Heart right ventricle (tissue), 16 donors: ENCODE measurements at regions not wholly inside any gene's neighbourhood (a gene's known extent, or its start where the extent isn't known, plus 50 kb on each side); places are given as distances from the start of the nearest gene placed in this dataset.

Source experiments
- ATAC-seq, 8 donors: fragments of 200-7000 bp; cut with Tn5 transposase; one replicate each; pipeline ENCODE4 v1.9.1; 2020; ENCODE audit warnings: mild to moderate bottlenecking in 8 of 8, moderate library complexity in 8 of 8, moderate number of reproducible peaks in 1 of 8
- DNase-seq, 2 donors: peaks; one replicate each; pipeline ENCODE4 v3.0.0-alpha.2; 2020
- H3K27ac ChIP-seq, 10 donors: fragments of 200-600 bp; sonication (generic) in 2 of 10; one replicate each; pipeline versions ENCODE4 v1.5.0 to v1.8.0; 2020 to 2022; ENCODE audit warnings: mild to moderate bottlenecking in 3 of 10
- H3K27me3 ChIP-seq, 7 donors: fragments of 200-600 bp; one replicate each; pipeline ENCODE4 v1.8.0; 2021 to 2022; ENCODE audit warnings: mild to moderate bottlenecking in 2 of 7
- H3K36me3 ChIP-seq, 9 donors: fragments of 200-600 bp; sonication (generic) in 1 of 9; one replicate each; pipeline versions ENCODE4 v1.5.0 to v1.8.0; 2020 to 2022; ENCODE audit warnings: mild to moderate bottlenecking in 2 of 9
- H3K4me1 ChIP-seq, 9 donors: fragments of 200-600 bp; sonication (generic) in 1 of 9; one replicate each; pipeline versions ENCODE4 v1.5.0 to v1.8.0; 2020 to 2022; ENCODE audit warnings: mild to moderate bottlenecking in 4 of 9
- H3K4me3 ChIP-seq, 10 donors: fragments of 200-600 bp; sonication (generic) in 2 of 10; one replicate each; pipeline versions ENCODE4 v1.5.0 to v1.8.0; 2020 to 2022; ENCODE audit warnings: mild to moderate bottlenecking in 7 of 10, moderate library complexity in 2 of 10
- H3K9me3 ChIP-seq, 11 donors: fragments of 200-600 bp in 10 of 11; sonication (generic) in 2 of 11; one replicate each; pipeline versions ENCODE4 v1.5.0 to v1.8.0; 2013 to 2022; ENCODE audit warnings: mild to moderate bottlenecking in 2 of 11, control low read depth in 1 of 11, moderate library complexity in 1 of 11
- WGBS, 2 donors: extraction: QIAGEN DNeasy Blood & Tissue Kit; methylation state at CpG; one replicate each; pipeline ENCODE4 v1.1.7; 2013; ENCODE audit warnings: inconsistent platforms in 1 of 2; 5-methylcytosine and 5-hydroxymethylcytosine counted together
- intact Hi-C, 10 donors: fragments of 100-400 bp; cut with DNase I; formaldehyde crosslinking; loops; one replicate each; pipeline versions ENCODE4 v1.11.1 to v1.14.2; 2022
- TF ChIP-seq, protein P1 (sequence below), 9 donors: fragments of 200-600 bp; sonication (generic) in 2 of 9; IDR thresholded peaks; one replicate each; pipeline versions ENCODE4 v1.5.0 to v1.8.0; 2021 to 2022; ENCODE audit warnings: antibody characterized with exemption in 9 of 9, mild to moderate bottlenecking in 5 of 9, moderate library complexity in 1 of 9
- donor health status: Arrhythmogenic right ventricular cardiomyopathy.
- donor health status: ischemic (EF 13 %, LVEDD 7.1; RV severe dilation, severe dysfunction).
- donor health status: healthy with polysubstance abuse.
- donor health status: DM: no; HTN: yes; CAD: no.
- donor health status: DM: no; HTN: no; CAD: no.
- donor health status: ischemic (EF 25% LVEDD 6.9; RV normal size, moderate dysfunction).
- donor health status: ischemic (EF 25% LVEDD 5.7; RV mildly dilated, moderate dysfunction).
- donor health status: healthy.
- donor health status: DM: yes; HTN: yes; CAD: no.
- donor health status: Ischemic cardiomyopathy.
- donor health status: ischemic (EF 35%, LVEDD 5.7; RV mildly dilated, moderate dysfunction).
- donor health status: nonischemic (EF 11% LVEDD 7.7; RV severe dilation, severe dysfunction).
- donor health status: DM: yes; HTN: yes; CAD: no.
- donor health status: PGD.
- donor health status: ischemic (EF 29% LVEDD 5.4; RV normal size, mild dysfunction).
- donor health status: nonischemic (EF 23%, LVEDD 6.1; RV moderate dilation, normal function).

- TF ChIP-seq, protein P1, sequence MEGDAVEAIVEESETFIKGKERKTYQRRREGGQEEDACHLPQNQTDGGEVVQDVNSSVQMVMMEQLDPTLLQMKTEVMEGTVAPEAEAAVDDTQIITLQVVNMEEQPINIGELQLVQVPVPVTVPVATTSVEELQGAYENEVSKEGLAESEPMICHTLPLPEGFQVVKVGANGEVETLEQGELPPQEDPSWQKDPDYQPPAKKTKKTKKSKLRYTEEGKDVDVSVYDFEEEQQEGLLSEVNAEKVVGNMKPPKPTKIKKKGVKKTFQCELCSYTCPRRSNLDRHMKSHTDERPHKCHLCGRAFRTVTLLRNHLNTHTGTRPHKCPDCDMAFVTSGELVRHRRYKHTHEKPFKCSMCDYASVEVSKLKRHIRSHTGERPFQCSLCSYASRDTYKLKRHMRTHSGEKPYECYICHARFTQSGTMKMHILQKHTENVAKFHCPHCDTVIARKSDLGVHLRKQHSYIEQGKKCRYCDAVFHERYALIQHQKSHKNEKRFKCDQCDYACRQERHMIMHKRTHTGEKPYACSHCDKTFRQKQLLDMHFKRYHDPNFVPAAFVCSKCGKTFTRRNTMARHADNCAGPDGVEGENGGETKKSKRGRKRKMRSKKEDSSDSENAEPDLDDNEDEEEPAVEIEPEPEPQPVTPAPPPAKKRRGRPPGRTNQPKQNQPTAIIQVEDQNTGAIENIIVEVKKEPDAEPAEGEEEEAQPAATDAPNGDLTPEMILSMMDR (IDR thresholded peaks at IDR 0.05), result no peak
- intact Hi-C loops, result no loop called here
- Histone ChIP-seq H3K9me3 (no peaks in the 10 kb centered on the region), H3K4me1 (no peaks in the 10 kb centered on the region), H3K27ac (no peak overlapping the region), H3K27me3 (peaks cover 0 to 17% (median 0%) of the 10 kb centered on the region in 7 donors), H3K36me3 (no peaks in the 10 kb centered on the region), H3K4me3 (no peak overlapping the region)
- ATAC-seq (no peak), DNase-seq (no peak)
- WGBS, 2 donors, result 79 to 80% methylated on average over 5 of the region's 5 CpGs
Measured at GRCh38 chr4:140281828-140282552, 91.5 kb upstream of the SCOC start.

- Histone ChIP-seq H3K4me3 (no peak overlapping the region), H3K27me3 (peaks cover 0 to 15% (median 0%) of the 10 kb centered on the region in 7 donors), H3K4me1 (no peaks in the 10 kb centered on the region), H3K27ac (no peak overlapping the region), H3K36me3 (no peaks in the 10 kb centered on the region), H3K9me3 (no peaks in the 10 kb centered on the region)
- ATAC-seq (no peak), DNase-seq (no peak)
- TF ChIP-seq, protein P1 (IDR thresholded peaks at IDR 0.05), result no peak
- intact Hi-C loops, result no loop called here
Measured at GRCh38 chr4:140277576-140277975, 95.9 kb upstream of the SCOC start.

DNA sequence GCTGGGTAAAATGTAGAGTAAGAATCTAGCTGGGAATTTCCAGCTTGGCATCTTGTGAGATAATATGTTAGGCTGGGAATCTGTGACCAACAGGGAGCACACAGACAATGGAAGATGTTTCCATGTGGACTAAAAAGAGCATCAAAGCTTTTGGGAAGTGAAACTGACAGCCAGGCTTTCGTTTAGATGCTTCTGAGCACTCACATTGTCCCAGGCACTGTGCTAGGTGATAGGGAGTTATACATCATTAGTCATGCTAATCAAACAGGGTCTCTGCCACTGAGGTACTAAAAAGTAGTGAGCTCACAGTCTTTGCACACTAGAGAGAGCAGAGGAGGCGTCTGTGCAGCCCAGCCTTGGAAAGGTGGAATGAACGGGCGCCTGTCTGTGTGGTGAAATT, 101.9 kb upstream of the SCOC start:
- 92 to 95% methylated on average over 4 of the region's 4 CpGs for WGBS, 2 donors
- no peaks in the 10 kb centered on the region for H3K9me3 ChIP-seq
- no peak overlapping the region for H3K27ac ChIP-seq
- no peaks in the 10 kb centered on the region for H3K27me3 ChIP-seq
- intact Hi-C loops, result no loop called here
- no peak for ATAC-seq
- TF ChIP-seq, protein P1 (IDR thresholded peaks at IDR 0.05), result no peak
- DNase-seq, result no peak
- no peaks in the 10 kb centered on the region for H3K36me3 ChIP-seq
- H3K4me1 ChIP-seq, result peaks cover 0 to 12% (median 0%) of the 10 kb centered on the region in 9 donors
- no peak overlapping the region for H3K4me3 ChIP-seq

GRCh38 chr4:140269369-140269768, 104.1 kb upstream of the SCOC start:
- no peaks in the 10 kb centered on the region for H3K27me3 ChIP-seq
- H3K36me3 ChIP-seq, result no peaks in the 10 kb centered on the region
- peaks cover 0 to 2% (median 0%) of the 10 kb centered on the region in 11 donors for H3K9me3 ChIP-seq
- H3K4me3 ChIP-seq, result no peak overlapping the region
- TF ChIP-seq, protein P1 (IDR thresholded peaks at IDR 0.05), result no peak
- intact Hi-C loops, result no loop called here
- WGBS, 2 donors, result 96 to 97% methylated on average over 6 of the region's 6 CpGs
- H3K4me1 ChIP-seq, result peaks cover 0 to 12% (median 0%) of the 10 kb centered on the region in 9 donors
- no peak for ATAC-seq
- DNase-seq, result no peak
- H3K27ac ChIP-seq, result no peak overlapping the region
